GM18498 (cell line): ENCODE measurements at regions not wholly inside any gene's neighbourhood (a gene's known extent, or its start where the extent isn't known, plus 50 kb on each side); places are given as distances from the start of the nearest gene placed in this dataset.
"Not testable (repeated sequence)": the region's sequence is repeated elsewhere in the genome, so short reads cannot be mapped to it uniquely, and the experiment has no call there.

Source experiments
- ATAC-seq: cut with Tn5 transposase; IDR thresholded peaks from one replicate; pipeline ENCODE4 v1.9.1; 2021; ENCODE audit warnings: mild to moderate bottlenecking, moderate library complexity; ENCODE audit not compliant: unreplicated experiment

DNA sequence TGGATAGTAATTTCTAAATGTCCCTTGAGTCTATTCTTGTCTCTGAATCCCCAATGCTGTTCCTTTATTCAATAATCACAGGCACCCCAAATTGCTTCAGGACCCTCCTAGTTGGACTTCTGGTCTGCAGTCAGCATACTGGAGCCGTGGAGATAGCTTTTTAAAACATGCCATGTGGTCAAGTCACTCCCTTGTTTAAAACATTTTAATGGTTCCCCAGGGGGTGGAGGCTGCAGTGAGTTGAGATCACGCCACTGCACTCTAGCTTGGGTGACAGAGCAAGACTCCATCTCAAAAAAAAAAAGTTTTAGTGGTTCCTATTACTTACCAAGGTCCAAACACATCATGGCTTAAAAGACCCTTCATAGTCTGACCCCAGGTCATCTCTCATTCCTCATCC, 220.3 kb downstream of the ADAMTS15 start:
- ATAC-seq, result no peak

DNA sequence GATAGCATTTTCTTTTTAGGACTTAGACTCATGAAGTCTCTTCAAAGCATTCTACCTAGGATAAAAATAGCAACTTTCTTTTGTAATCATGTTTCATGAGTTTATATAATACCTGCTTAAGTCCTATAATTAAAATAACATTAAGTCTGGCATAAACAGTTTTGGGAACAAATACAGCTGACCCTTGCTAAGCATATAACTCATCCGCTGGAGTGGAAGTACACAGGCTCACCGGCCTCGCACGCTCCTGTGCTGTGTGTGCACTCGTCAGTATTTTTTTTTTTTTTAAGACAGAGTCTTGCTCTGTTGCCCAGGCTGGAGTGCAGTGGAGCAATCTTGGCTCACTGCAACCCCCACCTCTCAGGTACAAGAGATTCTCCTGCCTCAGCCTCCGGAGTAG, 221.8 kb downstream of the ADAMTS15 start:
- ATAC-seq, result no peak

DNA sequence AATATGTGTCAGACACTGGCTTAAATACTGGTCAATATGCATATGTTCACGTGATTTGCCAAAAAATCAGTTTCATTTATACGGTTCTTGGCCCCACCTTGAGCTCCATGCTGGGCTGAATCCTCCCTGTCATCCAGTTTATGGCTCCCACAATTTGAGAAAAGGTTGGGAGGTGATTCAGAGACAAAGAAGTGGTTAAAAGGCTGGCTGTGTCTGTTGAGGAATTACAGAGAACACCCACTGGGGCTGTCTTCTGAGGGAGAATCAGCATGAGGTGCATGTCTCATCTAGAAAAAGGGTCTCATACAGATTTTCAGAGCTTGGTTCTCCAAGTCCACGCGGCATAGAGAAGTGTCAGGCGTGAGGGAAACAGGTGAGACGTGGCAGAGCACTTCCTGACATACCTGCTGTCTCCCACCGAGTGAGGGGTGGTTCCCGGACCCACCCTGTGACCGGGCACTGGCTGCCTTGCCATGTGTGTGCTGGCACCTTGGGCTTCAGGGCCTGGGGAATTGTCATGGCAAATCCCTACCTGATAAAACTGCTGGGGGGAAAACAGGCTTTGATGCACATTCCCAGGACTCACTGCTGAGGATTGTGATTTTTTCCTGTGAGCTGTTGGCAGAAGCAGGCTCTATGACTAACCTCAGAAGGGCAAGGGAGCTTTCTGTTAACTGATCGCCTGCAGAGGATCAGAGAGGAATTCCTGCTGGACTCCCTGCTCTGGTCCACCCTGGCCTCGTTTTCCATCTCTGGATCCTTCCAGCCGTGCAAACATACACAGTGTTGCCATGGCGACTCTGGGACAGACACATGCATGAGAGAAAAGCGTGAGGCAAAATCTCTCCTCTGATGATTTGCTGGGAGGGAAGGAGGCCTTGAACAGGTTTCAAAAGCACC, 223.6 kb downstream of the ADAMTS15 start:
- no peak for ATAC-seq

DNA sequence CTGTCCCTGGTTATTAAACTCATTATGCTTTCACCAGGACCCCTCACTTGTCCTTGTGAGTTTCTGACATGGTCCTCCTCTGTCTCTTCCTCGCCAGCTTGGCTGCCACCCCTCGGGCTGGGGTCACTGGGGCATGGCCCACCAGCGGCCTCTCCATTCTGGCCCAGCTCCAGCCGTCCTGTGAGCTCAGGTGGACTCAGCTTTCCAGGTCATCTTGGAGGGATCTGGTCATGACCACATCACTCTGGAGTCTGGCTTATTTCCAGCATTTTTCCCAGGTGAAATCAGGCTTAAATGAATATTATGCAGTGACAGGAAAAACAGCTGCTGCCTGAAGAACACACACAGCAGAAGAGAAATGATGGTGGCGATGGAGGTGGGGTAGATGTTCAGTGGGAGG, 224.5 kb downstream of the ADAMTS15 start:
- no peak for ATAC-seq

DNA sequence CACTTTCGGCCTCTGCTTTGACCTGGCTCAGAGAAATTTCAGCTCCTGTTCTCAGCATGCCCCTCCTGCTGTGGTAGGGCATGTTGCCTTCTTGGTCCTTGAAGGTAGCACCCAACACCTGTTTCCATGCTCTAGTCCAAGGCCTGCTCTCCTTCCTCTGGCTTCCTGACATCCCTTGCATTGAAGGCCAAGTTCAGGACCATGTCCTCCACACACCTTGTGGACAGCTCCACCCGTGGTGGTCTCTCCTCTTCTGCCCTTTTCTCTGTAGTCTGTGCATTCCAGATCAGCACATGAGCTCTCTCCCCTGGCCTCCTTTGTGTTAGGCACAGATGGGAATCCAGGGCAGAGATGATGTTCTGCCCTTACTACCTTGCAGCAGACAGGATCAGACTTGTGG, 225.3 kb downstream of the ADAMTS15 start:
- no peak for ATAC-seq

DNA sequence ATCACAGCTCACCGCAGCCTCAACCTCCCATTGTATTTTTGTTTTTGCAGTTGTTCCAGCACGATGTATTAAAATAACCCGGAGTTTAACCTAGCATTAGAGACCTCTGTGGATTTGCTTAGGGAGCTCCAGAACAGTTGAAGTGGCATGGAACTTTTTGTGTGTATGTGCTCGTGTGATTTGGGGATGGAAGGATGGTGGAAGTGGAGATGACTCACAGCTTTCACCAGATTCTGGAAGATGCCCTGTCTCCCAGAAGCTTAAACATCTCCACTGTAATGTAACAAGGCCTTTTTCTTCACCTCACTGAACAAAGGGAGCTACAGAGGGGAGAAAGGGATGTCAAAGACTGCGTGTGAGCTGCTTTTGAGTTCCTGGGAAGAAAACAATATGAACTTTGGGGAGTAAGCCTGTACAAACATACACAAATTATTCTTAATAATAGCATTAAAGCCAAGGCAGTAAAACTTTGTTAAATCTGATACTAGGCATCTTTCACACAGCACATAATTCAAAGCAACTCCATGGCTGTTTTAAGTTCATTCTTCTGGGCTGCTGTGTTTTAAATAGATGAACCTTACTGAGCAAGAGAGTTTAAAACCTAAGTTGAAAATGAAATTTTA, 226.4 kb downstream of the ADAMTS15 start:
- ATAC-seq, result no peak

DNA sequence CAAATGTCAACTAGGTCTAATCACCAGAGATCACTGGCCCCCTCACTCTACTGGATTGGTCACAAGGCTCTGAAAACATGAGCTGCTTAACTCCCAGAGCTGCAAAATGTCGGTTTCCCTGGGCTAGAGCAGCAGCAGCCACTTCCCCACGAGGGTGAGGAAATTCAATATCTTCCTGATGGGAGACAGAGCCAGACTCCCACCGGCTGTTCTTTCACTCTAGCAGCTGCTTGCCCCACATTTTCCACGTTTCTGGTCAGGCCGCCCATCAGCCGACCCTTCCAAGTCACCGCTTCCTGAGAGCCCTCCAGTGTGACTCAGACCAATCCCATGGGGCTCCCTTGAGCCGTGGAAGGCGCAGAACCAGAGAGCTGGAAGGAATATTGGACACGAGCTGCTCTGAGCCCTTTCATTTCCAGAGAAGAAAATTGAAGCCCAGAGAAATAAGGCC, 227.0 kb downstream of the ADAMTS15 start:
- no peak for ATAC-seq

DNA sequence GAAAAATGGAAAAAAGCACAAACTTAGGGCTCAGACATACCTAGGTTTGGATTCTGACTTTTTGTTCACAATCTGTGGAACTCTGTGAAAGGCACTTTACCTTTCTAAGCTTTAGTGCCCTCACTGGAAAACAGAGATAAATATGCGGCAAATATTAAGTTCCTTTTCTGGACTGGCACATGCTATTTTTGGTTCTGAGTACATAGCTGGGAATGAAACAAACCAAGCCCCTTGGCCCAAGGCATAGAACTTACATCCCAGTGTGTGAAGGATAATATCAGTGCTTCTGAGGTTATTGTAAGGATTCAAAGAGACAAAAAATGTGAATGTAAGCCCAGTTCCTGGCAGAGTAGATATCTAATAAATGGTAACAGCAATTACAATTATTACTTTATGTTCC, 227.5 kb downstream of the ADAMTS15 start:
- no peak for ATAC-seq

DNA sequence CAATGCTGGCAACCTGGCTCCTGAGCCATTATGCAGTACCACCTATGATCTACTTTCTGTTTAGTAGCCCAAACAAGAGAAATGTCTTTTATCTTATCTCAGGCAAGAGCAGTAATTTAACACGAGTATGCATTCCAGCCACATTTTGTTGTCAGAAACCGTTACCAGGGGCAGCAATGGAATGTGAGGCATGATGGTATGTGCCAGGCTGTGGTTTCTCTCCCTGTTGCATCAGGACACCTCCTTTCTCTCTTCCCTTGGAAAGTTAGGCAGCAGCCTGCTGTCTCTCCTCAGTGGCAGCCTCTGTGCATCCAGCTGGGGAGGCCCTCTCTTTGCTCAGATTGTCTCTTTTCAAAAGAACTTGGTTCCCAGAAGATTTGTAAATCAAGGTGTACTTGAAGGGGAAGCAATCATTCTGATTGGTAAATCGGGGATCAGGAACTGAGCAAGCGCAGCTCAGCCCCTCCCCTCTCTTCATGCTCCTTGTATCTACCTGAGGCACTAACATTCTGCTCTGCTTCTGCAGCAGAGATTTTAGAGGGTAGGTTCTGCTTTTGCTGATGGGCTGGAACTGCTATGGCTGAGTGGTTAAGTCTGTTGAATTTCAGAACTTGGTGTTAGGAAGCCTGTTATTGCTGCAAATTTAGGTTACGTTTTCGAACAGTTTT, 229.2 kb downstream of the ADAMTS15 start:
- ATAC-seq, result no peak

DNA sequence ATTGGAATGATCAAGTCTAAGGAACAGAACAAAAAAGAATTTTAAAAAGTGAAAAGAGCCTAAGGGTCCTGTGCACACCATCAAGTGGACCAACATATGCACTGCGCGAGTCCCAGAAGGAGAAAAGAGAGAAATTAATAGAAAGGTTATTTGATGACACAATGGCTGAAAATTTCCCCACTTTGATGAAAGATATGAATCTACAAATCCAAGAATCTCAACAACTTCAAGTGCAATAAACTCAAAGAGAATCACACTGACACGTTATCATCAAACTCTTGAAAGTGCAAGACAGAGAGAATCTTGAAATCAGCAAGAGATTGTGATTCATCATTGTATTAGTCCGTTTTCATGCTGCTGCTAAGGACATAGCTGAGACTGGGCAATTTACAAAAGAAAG, 230.8 kb downstream of the ADAMTS15 start:
- ATAC-seq, result no peak

DNA sequence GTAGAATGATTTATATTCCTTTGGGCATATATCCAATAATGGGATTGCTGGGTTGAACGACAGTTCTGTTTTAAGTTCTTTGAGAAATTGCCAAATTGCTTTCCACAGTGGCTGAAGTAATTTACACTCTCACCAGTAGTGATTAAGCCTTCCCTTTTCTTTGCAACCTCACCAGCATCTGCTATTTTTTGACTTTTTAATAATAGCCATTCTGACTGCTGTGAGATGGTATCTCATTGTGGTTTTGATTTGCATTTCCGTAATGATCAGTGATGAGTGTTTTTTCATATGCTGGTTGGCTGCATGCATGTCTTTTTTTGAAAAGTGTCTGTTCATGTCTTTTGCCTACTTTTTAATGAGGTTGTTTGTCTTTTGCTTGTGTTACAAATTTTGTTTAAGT, 233.8 kb downstream of the SNX19 start:
- not testable (repeated sequence) for ATAC-seq

DNA sequence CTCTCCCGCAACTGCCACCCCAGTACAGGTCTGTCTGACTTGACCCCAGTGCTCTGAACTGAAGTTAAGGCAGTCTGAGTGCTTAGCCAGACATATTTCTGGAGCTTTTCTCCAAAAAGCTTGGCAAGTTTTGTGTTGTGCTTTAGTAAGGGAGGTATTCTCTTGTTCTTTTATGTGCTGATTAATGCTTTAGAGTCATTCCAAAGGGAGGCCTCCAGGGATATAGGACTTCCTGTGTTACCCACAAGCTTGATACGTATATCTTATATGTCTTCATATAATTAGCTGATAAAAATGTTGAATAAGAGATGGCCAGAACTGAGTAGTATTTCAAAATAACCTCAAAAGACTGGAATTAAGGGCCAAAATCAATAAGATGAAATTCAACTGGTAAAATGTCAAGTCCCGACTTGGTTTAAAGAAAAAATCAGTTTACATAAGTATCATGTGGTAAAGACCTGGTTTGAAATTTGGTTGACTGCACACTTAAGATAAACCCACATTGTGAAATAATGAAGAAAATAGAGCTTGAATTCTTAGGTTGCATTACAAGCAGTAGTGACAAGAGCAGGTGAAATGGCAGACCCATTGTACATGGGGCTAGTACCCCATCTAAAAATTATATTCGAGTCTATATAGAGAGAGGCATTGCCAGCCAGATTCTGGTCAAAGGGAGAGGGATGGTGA, 226.9 kb downstream of the SNX19 start:
- ATAC-seq, result no peak

DNA sequence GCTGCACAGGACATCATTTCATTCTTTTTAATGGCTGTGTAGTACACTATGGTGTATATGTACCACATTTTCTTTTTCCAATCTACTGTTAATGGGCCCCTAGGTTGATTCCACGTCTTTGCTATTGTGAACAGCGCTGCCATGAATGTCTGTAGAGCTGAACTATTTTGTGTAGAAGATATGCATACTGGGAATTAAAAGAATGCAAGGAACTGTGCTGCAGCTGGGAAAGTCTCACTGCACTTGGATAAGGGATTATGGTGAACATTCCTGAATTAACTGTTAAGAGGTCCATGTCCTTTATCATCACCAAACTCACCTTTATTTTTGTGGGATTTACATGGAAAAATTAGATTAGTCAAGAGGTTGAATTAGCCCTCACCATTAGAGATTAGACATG, 224.7 kb downstream of the SNX19 start:
- ATAC-seq, result no peak

DNA sequence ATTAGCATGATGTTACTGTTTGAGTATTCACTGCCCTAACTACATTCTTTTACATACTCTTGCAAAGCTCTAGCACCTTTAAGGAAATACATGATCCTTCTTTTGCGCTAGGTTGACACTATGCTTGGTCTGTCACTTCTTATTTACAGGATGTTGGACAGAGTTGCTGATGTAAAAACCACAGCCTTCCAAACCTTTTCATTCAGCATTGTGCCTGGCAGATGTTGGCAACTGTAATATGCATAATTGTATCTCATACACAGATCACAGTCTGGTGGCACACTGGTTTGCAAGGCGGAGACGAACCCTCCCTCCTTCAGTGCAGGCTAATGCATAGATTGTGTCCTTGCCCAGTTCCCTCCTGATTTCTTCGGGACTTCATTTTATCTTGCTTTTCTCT, 224.1 kb downstream of the SNX19 start:
- ATAC-seq, result no peak

DNA sequence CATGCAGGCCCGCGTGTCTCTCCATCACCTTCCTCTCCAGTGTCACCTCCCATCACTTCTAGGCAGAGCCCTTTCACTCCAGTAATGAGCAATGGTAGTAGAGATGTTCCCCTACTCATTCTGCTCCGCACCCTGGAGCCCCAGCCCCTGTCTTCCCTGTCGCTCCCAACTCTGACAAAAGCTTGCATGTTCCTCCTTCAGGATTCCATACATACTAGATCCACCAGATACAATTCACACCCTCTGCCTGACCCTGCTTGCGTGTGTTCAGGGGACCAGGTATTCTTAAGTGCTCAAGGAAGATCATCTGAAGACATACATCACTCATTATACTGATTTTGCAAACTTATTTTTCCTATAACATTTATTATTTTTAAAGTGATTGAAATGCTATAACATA, 222.7 kb downstream of the SNX19 start:
- no peak for ATAC-seq

DNA sequence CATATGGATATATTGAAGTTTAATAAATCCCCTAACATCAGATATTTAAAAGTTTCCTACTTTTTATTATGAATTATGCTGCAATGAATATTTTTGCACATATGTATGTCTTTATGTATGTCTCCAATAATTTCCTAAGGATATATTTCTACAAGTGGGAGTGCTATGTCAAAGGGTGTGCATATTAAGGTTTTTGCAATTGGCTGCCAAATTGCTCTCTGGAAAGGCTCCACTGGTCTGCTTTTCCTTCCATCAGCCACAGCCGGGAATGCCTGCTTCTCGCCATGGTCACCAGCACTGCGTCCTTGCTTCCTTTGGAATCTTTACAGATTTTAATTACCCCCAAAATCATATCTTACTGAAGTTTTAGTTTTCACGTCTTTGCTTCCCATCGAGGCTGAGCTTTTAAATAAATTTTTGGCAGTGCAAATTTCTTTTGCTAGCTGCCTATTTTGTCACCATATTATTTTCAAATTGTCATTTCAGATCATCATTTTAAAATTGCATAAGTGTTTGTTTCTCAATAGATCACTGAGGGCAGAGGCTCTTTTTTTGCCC, 221.7 kb downstream of the SNX19 start:
- ATAC-seq, result no peak

DNA sequence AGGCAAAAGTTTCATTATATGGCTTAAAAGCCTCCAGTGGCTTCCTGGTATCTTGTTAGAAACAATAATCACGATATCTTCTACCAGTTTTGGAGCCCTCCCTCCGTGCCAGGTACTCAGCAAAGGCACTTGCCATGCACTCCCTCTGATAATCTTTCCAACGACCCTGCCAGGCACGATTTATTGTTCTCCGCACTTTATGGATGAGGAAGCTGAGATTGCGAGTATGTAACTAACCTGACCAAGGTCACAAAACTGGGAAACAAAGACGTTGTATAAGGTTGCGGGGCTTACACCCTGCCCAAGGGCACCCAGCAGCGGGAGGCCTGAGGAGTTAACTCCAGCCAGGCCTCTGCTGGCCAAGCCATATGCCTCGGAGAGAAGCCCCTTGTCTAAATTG, 218.1 kb downstream of the SNX19 start:
- no peak for ATAC-seq

DNA sequence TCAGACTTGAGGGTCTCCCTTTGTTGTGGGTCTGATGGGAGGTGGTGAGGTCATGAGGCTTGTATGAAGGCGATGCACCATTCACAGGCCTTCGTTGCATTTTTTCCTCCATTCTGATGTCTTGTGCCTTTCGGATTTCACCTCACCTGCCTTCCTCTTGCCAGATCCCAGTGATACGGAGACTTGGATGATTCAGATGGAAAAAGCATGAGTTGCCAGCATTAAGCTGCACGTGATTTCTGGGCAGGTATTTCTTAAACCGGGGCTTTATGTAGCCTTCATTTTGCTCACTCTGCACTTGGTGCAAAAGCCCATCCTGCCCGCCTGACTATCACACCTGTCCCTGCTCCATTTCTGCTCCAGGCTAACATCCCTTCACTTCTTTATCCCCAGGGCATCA, 216.7 kb downstream of the SNX19 start:
- ATAC-seq, result no peak

DNA sequence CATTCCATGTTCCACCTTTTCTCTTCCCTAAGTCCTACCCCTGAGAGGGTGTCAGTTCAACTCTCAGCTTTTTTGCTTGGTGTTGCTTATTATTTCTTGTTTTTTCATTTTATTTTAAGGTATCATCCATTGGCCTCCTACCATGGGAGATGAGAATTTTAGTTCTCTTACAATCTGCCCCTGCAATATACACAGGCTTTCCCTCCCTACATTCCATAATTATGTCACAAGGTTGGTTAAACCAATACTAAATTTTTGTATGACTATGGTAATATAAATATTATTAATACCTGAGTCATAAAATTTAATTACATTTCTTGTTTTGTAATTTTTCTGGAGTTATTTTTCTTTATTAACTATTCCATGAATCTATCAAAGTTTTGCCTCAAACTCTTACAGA, 216.2 kb downstream of the SNX19 start:
- no peak for ATAC-seq

DNA sequence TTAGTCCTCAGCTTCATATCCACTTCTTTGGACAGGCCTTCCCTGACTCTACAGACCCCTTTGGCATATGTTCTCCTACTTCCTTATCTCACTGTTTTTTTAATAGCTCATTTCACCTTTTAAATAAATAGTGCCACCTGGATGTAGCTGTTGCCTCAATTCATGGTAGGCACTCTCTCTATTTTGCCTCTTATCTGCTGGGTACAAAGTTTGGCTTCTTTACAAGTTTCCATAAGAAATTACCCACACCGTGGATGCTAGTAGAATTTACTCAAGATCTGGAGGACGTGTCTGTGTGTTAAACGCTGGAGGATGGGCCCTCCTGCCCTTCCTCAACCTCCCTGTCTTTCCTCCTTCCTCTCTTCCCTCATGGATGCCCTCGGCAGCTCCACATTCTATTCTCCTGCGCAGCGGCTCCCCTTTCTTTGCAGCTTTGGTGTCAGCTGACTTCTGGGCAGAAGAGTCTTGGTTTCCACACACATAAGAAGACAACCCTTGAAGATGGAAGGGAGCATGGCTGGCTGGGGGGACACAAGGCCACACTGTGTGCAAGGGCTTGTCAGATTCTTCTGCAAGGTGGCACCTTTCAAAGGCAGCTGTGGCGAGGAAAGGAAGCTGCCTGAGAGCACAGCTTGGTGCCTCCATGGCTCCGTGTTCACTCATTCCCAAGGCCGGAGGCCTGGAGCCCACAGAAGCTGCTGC, 212.6 kb downstream of the SNX19 start:
- ATAC-seq, result no peak
